ENCODE measurements at regions not wholly inside any gene's neighbourhood (a gene's known extent, or its start where the extent isn't known, plus 50 kb on each side); places are given as distances from the start of the nearest gene placed in this dataset.
A peak's percentile ranks its signal among the peaks of the same experiment; 100 is the strongest.

DNA sequence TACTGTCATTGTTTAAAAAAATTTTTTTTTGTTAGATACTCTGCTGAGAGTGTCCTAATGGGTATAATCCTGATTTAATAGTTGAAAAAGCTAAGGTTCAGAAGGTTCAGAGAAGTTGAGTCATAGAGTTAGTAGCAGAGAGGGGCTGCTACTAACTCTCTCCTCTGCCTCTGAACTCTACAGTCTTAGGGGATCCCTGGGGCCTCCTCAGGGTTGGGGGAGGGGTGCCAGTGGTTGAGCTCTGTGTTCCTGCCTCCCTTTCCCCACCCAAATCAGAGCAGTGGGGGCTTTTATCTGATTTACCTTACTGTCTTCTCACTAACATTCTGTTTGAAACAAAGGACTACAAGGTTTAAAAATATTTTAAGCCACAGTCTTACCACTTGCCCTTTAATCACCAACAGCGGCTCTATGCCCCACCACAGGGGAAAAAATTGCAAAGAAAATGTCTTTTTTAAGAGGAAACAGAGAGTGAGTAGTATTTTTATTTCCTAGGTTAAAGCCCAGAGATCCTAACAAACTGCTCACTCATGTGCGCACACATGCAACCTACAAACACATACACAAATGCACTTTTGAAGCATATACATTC, 102.2 kb upstream of the ATP6AP2 start:
- TF ChIP-seq, protein P1, sequence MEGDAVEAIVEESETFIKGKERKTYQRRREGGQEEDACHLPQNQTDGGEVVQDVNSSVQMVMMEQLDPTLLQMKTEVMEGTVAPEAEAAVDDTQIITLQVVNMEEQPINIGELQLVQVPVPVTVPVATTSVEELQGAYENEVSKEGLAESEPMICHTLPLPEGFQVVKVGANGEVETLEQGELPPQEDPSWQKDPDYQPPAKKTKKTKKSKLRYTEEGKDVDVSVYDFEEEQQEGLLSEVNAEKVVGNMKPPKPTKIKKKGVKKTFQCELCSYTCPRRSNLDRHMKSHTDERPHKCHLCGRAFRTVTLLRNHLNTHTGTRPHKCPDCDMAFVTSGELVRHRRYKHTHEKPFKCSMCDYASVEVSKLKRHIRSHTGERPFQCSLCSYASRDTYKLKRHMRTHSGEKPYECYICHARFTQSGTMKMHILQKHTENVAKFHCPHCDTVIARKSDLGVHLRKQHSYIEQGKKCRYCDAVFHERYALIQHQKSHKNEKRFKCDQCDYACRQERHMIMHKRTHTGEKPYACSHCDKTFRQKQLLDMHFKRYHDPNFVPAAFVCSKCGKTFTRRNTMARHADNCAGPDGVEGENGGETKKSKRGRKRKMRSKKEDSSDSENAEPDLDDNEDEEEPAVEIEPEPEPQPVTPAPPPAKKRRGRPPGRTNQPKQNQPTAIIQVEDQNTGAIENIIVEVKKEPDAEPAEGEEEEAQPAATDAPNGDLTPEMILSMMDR (IDR thresholded peaks at IDR 0.05; ENCODE audit: unreplicated experiment) = no peak
- Mint-ChIP-seq H3K4me1 (ENCODE audit: low read depth) (peaks cover 9% of the 10 kb centered on the region), H3K27ac (no peak overlapping the region), H3K27me3 (no peaks in the 10 kb centered on the region), H3K4me3 (ENCODE audit: low read depth) (no peak overlapping the region), H3K36me3 (ENCODE audit: insufficient read depth) (no peaks in the 10 kb centered on the region), H3K9me3 (ENCODE audit: low read depth) (peaks cover 4% of the 10 kb centered on the region)
- no peak for DNase-seq (ENCODE audit: low spot score, unreplicated experiment)

DNA sequence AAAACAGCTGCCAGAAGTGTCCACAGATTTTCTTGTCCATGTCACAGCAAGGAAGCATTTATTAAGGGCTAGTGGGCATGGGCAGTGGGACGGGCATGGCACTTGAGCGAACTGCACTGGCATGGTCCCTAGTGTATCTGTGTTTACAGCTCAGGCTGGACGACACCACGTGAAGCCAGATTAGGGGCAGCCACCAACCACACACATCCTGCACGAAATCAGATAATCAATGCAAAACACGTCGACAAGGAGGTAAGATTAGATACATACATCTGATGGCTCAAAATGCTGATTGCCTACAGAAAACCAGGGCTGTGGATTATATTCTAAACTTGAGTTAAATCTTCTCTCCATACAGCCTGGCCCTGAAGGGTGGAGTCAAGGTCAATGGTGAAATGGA, 103.8 kb upstream of the ATP6AP2 start:
- Mint-ChIP-seq H3K4me1 (ENCODE audit: low read depth) (peaks cover 14% of the 10 kb centered on the region), H3K27me3 (no peaks in the 10 kb centered on the region), H3K9me3 (ENCODE audit: low read depth) (peaks cover 9% of the 10 kb centered on the region)

DNA sequence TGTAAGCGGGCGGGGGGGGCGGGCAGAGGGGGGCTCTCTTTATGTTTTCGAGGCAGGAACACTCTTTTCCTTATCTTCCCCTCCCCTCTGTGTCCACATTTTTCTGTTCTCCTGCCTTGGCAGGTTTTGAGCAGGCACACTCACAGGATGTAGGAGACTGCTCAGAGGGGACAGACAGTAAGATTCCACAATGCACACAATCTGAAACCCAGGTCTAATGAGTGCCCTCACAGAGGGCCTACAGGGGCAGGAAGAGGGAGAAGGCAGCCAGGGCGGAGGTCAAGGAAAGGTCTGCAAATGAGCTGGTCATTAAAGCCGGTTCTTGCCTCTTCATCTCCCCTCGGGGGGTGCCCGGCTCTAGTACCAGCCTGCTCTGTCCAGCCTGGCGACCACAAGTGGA, 106.1 kb upstream of the ATP6AP2 start:
- no peak overlapping the region for H3K4me3 Mint-ChIP-seq (ENCODE audit: low read depth)
- peak overlapping the region; percentile 97 for H3K27ac Mint-ChIP-seq
- no peak for DNase-seq (ENCODE audit: low spot score, unreplicated experiment)
- H3K4me1 Mint-ChIP-seq (ENCODE audit: low read depth) = peaks cover 18% of the 10 kb centered on the region
- no peaks in the 10 kb centered on the region for H3K36me3 Mint-ChIP-seq (ENCODE audit: insufficient read depth)
- H3K9me3 Mint-ChIP-seq (ENCODE audit: low read depth) = peaks cover 12% of the 10 kb centered on the region
- TF ChIP-seq, protein P1 (IDR thresholded peaks at IDR 0.05; ENCODE audit: unreplicated experiment) = no peak
- no peaks in the 10 kb centered on the region for H3K27me3 Mint-ChIP-seq

More for the DNA sequence above, 103.8 kb upstream of the ATP6AP2 start:
- TF ChIP-seq, protein P1 (IDR thresholded peaks at IDR 0.05; ENCODE audit: unreplicated experiment) = no peak
- Mint-ChIP-seq H3K27ac (no peak overlapping the region), H3K36me3 (ENCODE audit: insufficient read depth) (no peaks in the 10 kb centered on the region), H3K4me3 (ENCODE audit: low read depth) (no peak overlapping the region)
- no peak for DNase-seq (ENCODE audit: low spot score, unreplicated experiment)

DNA sequence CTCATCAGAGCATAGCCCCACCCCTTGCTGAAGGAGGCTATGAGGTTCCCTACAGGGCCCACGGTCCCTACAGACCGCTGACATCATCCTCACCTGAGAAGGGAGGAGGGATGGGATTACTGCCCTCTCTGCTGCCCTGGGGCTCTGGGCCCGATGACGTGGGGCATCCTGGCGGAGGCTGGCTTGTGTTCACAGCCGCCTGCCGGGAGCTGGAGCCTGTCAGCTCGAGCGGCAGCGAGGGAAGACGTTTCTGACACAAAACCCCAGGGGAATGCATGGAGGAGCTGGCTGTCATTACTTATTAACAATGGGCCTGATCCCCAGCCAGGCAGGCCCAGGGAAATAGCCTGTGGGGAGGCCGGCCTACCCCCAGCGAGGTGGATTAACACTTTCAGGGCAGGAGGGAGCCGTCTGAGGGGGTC, 106.6 kb upstream of the ATP6AP2 start:
- Mint-ChIP-seq H3K4me1 (ENCODE audit: low read depth) (peaks cover 18% of the 10 kb centered on the region), H3K27ac (peak overlapping the region; percentile 97), H3K36me3 (ENCODE audit: insufficient read depth) (no peaks in the 10 kb centered on the region), H3K4me3 (ENCODE audit: low read depth) (peak overlapping the region; percentile 41), H3K27me3 (no peaks in the 10 kb centered on the region), H3K9me3 (ENCODE audit: low read depth) (peaks cover 13% of the 10 kb centered on the region)
- DNase-seq (ENCODE audit: low spot score, unreplicated experiment) = peak; percentile 37
- TF ChIP-seq, protein P1 (IDR thresholded peaks at IDR 0.05; ENCODE audit: unreplicated experiment) = no peak

DNA sequence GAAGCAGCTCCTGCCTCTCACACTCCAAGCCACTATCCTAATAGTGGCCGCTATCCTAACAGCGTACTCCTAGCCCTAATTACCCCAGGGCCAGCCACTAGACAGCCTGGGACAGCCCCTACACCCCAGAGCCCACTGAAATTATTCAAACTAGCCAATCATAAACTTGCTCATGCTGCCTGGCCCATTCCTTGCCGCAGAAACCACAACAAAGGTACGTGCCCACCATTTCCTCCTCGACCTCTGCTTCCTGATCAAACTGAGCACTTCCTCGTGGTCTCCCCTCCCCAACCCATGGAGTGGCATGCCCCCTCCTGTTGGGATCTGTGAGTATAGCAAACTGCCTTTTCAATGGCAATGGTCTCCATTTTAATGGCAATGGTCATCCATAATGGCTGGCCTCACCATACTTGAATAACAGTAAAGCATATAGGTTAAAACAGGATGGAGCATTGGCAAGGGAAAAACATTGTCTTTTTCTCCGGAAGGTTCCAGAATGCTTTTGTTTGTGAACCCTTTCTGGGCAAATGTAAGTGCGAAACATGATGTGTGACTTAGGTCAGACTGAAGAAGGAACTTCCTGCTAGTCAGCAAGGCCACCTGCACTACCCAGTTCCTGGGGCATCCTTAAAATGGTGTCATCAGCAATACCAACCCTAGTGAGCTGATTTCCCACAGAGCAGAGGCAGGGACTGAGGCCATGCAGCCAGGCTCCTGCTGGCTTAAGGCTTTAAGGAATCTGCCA, 107.1 kb upstream of the ATP6AP2 start:
- Mint-ChIP-seq H3K27ac (peak overlapping the region; percentile 19), H3K36me3 (ENCODE audit: insufficient read depth) (no peaks in the 10 kb centered on the region), H3K4me3 (ENCODE audit: low read depth) (no peak overlapping the region)

More for the DNA sequence above, 107.1 kb upstream of the ATP6AP2 start:
- H3K4me1 Mint-ChIP-seq (ENCODE audit: low read depth) = peaks cover 19% of the 10 kb centered on the region
- H3K9me3 Mint-ChIP-seq (ENCODE audit: low read depth) = peaks cover 15% of the 10 kb centered on the region
- no peaks in the 10 kb centered on the region for H3K27me3 Mint-ChIP-seq
- TF ChIP-seq, protein P1 (IDR thresholded peaks at IDR 0.05; ENCODE audit: unreplicated experiment) = no peak
- no peak for DNase-seq (ENCODE audit: low spot score, unreplicated experiment)

Data from progenitor cell of endocrine pancreas (in vitro differentiated cells).